Right cardiac atrium (tissue), 5 donors: ENCODE measurements at regions not wholly inside any gene's neighbourhood (a gene's known extent, or its start where the extent isn't known, plus 50 kb on each side); places are given as distances from the start of the nearest gene placed in this dataset.
A peak's percentile ranks its signal among the peaks of the same experiment; 100 is the strongest.

Experiments used
- ATAC-seq, 2 donors: fragments of 200-7000 bp; cut with Tn5 transposase; one replicate each; pipeline versions ENCODE4 v1.8.0 to v1.9.1; 2020; ENCODE audit warnings: moderate library complexity in 2 of 2, mild to moderate bottlenecking in 1 of 2
- DNase-seq, 3 donors: peaks; one replicate each; pipeline ENCODE4 v3.0.0-alpha.2; 2020
- H3K27ac ChIP-seq: one replicate; pipeline ENCODE4 v1.5.1; 2013; ENCODE audit warnings: mild to moderate bottlenecking, low read length, control low read depth, moderate library complexity
- H3K27me3 ChIP-seq: one replicate; pipeline ENCODE4 v1.6.1; 2013; ENCODE audit not compliant: control insufficient read depth, insufficient read depth
- H3K4me1 ChIP-seq: one replicate; pipeline ENCODE4 v1.6.1; 2013; ENCODE audit warnings: low read length; ENCODE audit not compliant: control insufficient read depth, insufficient read depth
- H3K4me3 ChIP-seq: one replicate; pipeline ENCODE4 v1.5.1; 2013; ENCODE audit warnings: low read length, control low read depth
- H3K9me3 ChIP-seq: one replicate; pipeline ENCODE4 v1.6.1; 2013; ENCODE audit warnings: low read length; ENCODE audit not compliant: control insufficient read depth
- WGBS: extraction: QIAGEN DNeasy Blood & Tissue Kit; methylation state at CpG from one replicate; pipeline ENCODE4 v1.1.7; 2013; 5-methylcytosine and 5-hydroxymethylcytosine counted together
- intact Hi-C, 4 donors: fragments of 100-400 bp; cut with DNase I; formaldehyde crosslinking; loops; one replicate each; pipeline versions ENCODE4 v1.11.0 to v1.14.0; 2022 to 2023
- donor health status: healthy with polysubstance abuse.
- donor health status: DM: no; HTN: yes; CAD: no.
- donor health status: DM: no; HTN: no; CAD: no.
- donor health status: DM: no; HTN: yes; CAD: no; lungs with severe emphysema.
- donor health status: DM: yes; HTN: yes; CAD: no.

DNA sequence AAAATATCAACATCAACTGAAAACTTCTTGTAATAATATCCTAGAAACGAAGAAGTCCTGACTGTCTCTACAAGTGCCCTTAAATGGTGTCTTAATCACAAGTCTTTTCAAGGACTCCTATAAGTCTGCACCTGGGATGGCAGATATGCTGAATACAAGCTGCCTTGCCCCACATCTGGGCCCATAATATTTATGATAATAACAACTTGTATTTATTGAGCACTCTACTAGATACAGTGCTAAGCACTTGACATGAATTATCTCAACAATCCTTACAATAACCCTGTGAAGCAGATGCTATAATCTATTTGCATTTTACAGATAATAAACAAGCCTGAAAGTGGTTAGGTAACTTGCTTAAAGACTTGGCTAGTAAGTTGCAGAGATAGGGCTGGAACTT is 78.0 kb upstream of the ZNF648 start:
- intact Hi-C loops, result no loop called here
- 79% methylated on average over 1 of the region's 1 CpG for WGBS
- H3K27ac ChIP-seq, result no peak overlapping the region
- no peaks in the 10 kb centered on the region for H3K9me3 ChIP-seq
- ATAC-seq (no peak), DNase-seq (no peak)
- no peaks in the 10 kb centered on the region for H3K27me3 ChIP-seq
- H3K4me3 ChIP-seq, result no peak overlapping the region
- H3K4me1 ChIP-seq, result peaks cover 7% of the 10 kb centered on the region

DNA sequence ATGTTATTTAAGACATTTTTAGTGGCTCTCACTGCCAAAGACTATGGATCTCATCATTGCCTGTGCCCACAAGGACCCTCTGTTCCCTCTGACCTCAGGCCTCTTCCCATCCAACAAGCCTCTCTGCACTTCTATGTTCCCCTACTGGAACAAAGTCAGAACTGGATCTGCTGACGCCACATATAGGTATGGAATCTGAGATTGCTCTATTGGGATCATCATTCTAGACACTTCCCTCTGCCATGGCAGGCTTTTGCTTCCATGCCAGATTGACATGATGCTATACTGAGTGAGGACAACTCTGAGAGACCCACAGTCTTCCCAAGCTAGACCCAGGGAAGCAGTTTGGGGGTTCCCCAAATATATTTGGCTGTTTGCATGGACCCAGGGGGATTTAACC is 76.0 kb upstream of the ZNF648 start:
- Histone ChIP-seq H3K27me3 (no peaks in the 10 kb centered on the region), H3K9me3 (no peaks in the 10 kb centered on the region), H3K27ac (no peak overlapping the region), H3K4me1 (no peaks in the 10 kb centered on the region), H3K4me3 (no peak overlapping the region)
- intact Hi-C loops, result no loop called here
- no peak for ATAC-seq
- WGBS, result 84% methylated on average over 1 of the region's 1 CpG
- no peak for DNase-seq

DNA sequence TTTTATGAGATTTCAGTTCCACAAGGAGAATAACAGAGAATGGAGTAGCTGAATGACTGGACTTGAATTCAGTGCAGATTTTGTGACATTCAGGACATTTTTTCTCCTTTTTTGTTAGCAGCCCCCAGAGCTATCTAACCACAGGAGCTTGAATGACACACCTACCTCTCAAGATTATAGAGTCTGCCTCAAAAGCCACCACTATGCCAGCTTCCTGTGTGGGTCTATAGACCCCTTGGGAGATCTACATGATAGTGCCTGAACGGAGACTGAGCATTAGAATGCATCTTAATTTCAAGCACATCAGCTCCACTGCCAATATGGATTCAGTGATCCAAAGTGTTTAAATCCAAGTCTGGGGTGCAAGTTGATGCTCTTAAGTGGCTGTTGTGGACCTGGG is 74.4 kb upstream of the ZNF648 start:
- H3K27me3 ChIP-seq, result no peaks in the 10 kb centered on the region
- ATAC-seq, result no peak
- H3K9me3 ChIP-seq, result no peaks in the 10 kb centered on the region
- DNase-seq, result no peak
- whole genome bisulfite sequencing, result 62% methylated on average over 1 of the region's 1 CpG
- H3K4me1 ChIP-seq, result no peaks in the 10 kb centered on the region
- intact Hi-C loops, result no loop called here
- H3K4me3 ChIP-seq, result no peak overlapping the region
- no peak overlapping the region for H3K27ac ChIP-seq

DNA sequence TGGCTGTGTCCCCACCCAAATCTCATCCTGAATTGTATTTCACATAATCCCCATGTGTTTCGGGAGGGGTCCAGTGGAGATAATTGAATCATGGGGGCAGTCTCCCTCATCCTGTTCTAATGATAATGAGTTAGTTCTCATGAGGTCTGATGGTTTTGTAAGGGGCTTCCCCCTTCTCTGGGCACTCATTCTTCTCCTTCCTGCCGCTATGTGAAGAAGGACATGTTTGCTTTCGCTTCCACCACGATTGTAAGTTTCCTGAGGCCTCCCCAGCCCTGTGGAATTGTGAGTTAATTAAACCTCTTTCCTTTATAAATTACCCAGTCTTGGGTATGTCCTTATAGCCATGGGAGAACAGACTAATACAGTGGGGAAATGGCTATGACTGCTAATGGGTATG is 72.7 kb upstream of the ZNF648 start:
- intact Hi-C loops, result no loop called here
- WGBS, result 87% methylated on average over 4 of the region's 4 CpGs
- Histone ChIP-seq H3K27me3 (no peaks in the 10 kb centered on the region), H3K4me1 (no peaks in the 10 kb centered on the region), H3K27ac (no peak overlapping the region), H3K4me3 (no peak overlapping the region), H3K9me3 (no peaks in the 10 kb centered on the region)
- ATAC-seq (no peak), DNase-seq (no peak)

DNA sequence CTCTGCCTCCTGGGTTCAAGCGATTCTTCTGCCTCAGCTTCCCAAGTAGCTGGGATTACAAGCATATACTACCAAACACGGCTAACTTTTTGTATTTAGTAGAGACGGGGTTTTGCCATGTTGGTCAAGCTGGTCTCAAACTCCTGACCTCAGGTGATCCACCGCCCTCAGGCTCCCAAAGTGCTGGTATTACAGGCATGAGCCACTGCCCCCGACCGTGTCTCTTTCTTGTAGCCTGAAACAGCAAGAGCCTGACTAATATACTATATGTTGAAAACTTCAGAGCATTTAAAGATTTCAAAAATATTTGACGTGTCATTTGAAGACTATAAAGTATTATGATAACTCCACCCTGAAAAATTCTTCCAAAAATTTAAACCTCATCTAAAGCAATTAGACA is 71.7 kb upstream of the ZNF648 start:
- no peaks in the 10 kb centered on the region for H3K9me3 ChIP-seq
- H3K27ac ChIP-seq, result no peak overlapping the region
- no peaks in the 10 kb centered on the region for H3K27me3 ChIP-seq
- DNase-seq (no peak), ATAC-seq (no peak)
- no peak overlapping the region for H3K4me3 ChIP-seq
- H3K4me1 ChIP-seq, result no peaks in the 10 kb centered on the region
- 91% methylated on average over 7 of the region's 7 CpGs for WGBS
- intact Hi-C loops, result no loop called here

DNA sequence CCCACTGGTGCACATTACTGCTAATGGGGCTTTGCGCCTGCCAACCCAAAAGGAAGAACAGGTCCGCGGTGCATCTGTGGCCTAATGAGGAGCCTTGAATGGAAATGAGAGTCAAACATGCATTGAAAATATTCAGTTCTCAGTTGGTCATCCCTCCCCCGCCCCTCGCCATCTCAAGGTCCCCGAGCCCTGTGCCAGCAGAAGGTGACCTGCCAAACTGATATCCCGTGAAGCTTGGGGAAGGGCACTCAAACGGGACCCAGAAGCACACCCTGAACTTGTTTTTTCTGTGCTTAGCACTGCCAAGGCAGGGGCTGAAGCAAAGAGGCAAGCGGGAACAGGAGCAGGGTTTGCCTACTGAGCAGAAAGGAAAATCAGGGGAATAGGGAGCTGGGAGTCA is 67.9 kb upstream of the ZNF648 start:
- DNase-seq (no peak), ATAC-seq (no peak)
- Histone ChIP-seq H3K27ac (no peak overlapping the region), H3K27me3 (no peaks in the 10 kb centered on the region), H3K4me1 (no peaks in the 10 kb centered on the region), H3K9me3 (no peaks in the 10 kb centered on the region), H3K4me3 (no peak overlapping the region)
- WGBS, result 85% methylated on average over 9 of the region's 9 CpGs
- intact Hi-C loops, result no loop called here

DNA sequence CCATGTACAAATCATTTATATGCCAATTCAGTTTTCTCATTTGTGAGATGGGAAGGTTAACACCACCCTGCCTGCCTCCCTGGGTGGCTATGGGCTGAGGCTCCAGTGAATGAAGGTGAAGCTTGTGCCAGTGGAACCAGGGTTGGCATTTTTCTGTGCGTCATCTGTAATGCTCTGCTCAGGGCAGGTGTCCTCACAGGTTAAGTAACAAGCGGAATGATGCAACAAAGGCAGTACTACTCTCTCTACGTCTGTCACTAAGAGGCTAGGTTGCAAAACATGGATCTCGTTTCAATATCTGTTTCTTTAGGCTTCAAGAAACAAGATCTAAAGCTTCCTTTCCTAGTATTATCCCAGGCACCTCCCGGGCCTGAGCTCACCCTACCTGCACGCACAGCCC is 67.0 kb upstream of the ZNF648 start:
- ATAC-seq (no peak), DNase-seq (no peak)
- Histone ChIP-seq H3K9me3 (no peaks in the 10 kb centered on the region), H3K4me3 (no peak overlapping the region), H3K27me3 (no peaks in the 10 kb centered on the region), H3K4me1 (no peaks in the 10 kb centered on the region), H3K27ac (no peak overlapping the region)
- 90% methylated on average over 6 of the region's 6 CpGs for WGBS
- intact Hi-C loops, result no loop called here

DNA sequence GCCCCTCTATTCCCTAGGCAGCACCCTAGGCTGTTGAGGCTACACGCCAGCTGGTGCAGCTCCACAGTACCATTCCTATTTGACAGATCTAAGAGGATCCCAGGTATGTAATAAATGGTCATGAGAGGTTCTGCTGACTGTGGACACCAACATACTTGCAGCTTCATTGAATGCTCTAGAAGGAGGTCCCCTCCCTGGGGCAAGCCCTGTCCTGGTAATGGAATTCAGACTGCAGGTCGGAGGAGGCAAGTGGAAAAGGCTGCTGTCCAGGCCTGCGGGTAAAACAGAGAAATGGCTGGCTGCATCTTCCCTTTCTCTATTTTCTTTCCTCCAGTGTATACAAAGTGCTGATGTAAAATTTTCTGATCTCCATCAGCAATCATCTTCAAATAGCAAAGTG is 66.1 kb upstream of the ZNF648 start:
- DNase-seq (no peak), ATAC-seq (no peak)
- no peak overlapping the region for H3K4me3 ChIP-seq
- no peaks in the 10 kb centered on the region for H3K9me3 ChIP-seq
- intact Hi-C loops, result no loop called here
- H3K27me3 ChIP-seq, result no peaks in the 10 kb centered on the region
- 88% methylated on average over 3 of the region's 3 CpGs for WGBS
- H3K4me1 ChIP-seq, result no peaks in the 10 kb centered on the region
- H3K27ac ChIP-seq, result no peak overlapping the region

DNA sequence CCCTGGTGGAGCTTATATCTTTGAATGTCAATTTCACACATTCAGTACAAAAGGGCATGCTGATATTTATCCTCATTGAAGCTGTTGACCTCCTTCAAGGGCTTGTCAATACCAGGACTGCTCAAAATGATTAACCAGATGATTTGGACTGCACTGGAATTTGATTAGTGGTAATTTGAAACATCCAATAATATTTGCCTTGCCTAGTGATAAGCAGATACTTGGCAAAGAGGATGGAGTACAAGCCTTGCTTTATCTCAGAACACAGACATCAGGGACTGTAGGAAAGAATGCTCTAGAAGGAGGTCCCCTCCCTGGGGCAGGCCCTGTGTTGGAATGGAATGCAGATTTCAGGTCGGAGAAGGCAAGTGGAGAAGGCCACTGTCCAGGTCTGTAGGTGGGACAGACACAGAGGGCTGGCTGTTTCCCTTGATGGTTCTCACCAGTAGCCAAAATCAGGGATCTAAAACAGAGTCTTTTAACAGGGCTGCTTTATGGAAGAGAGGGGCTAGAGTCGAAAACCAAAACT is 64.8 kb upstream of the ZNF648 start:
- ATAC-seq, result peak in 1 of 2 donors; percentile 47
- DNase-seq, result peak in 1 of 3 donors; percentile 66
- intact Hi-C loops, result no loop called here
- Histone ChIP-seq H3K27ac (no peak overlapping the region), H3K4me1 (no peaks in the 10 kb centered on the region), H3K4me3 (no peak overlapping the region), H3K27me3 (no peaks in the 10 kb centered on the region), H3K9me3 (no peaks in the 10 kb centered on the region)
- WGBS, result 57% methylated on average over 2 of the region's 2 CpGs

DNA sequence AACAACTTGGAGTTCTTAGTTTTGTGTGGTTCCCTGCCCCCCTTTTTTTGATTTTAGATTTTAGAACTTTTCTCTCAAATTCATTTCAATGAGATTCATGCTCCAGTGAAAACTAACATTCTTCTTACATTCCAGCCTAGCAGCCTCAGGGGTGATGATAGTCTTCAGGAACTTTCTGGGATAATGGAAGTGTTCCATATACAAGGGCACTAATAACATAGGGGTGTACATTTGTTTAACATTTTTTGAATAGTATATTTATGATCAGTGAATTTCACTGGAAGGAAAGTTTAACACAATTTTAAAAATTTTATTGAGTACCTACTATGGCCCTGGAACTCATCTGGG is 61.4 kb upstream of the ZNF648 start:
- no peak for ATAC-seq
- no peak overlapping the region for H3K27ac ChIP-seq
- intact Hi-C loops, result no loop called here
- no peaks in the 10 kb centered on the region for H3K9me3 ChIP-seq
- no peak for DNase-seq
- H3K4me3 ChIP-seq, result no peak overlapping the region
- no peaks in the 10 kb centered on the region for H3K27me3 ChIP-seq
- no peaks in the 10 kb centered on the region for H3K4me1 ChIP-seq

DNA sequence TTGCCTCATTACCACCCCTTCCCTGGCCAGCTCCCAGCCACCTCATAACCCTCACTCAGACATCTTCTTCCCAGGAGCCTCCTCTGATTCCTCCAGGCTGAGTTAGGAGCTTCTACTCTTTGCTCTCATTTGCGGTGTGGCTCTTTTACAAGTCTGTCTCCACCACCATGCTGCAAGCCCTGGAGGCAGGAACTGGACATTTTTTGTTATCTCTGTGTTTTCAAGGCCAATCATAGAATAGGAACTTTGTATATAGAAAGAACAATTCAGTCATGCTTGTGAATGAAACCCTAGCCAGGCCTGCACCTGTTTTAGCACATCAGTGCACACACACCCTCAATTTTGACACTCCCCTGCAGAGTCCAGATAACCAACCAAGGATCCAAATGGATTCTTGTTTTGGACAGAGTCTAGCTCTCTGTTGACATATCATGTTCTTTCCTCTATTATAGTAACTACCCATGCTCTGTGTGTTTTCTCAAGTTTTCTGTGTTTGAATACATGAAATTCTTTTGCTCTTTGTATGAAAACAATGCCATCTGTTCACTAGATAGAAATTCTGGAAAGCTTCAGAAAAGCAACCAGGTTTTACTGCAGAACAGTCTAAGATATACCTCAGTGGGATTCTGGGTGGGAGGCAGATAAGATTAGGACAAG is 60.9 kb upstream of the ZNF648 start:
- no peak overlapping the region for H3K4me3 ChIP-seq
- intact Hi-C loops, result no loop called here
- DNase-seq, result no peak
- WGBS, result 85% methylated on average over 1 of the region's 1 CpG
- H3K9me3 ChIP-seq, result no peaks in the 10 kb centered on the region
- H3K4me1 ChIP-seq, result no peaks in the 10 kb centered on the region
- no peak overlapping the region for H3K27ac ChIP-seq
- no peak for ATAC-seq
- H3K27me3 ChIP-seq, result no peaks in the 10 kb centered on the region

DNA sequence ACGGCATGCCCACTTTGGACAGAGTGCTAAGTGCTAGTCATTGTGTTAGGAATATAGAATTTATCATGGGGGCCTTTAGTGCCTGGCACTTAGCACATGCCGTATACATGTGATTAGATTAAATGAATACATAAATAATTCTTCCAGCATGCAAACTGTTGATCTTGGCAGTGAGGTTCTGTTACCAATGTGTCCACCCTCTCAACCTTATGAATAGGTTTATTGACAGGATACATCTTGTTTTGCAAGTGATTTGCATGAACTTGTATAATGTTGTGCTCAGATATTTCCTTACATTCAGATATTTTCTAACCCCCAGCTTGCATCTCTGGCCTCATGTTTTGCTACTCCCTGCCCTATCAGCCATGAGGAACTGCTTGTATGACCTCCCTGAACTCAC is 60.3 kb upstream of the ZNF648 start:
- Histone ChIP-seq H3K4me3 (no peak overlapping the region), H3K27ac (no peak overlapping the region), H3K9me3 (no peaks in the 10 kb centered on the region), H3K4me1 (no peaks in the 10 kb centered on the region), H3K27me3 (no peaks in the 10 kb centered on the region)
- DNase-seq, result no peak
- ATAC-seq, result no peak
- 81% methylated on average over 2 of the region's 2 CpGs for WGBS
- intact Hi-C loops, result no loop called here
